Loucy (cell line): ENCODE measurements at regions not wholly inside any gene's neighbourhood (a gene's known extent, or its start where the extent isn't known, plus 50 kb on each side); places are given as distances from the start of the nearest gene placed in this dataset.

Experiments
- H2AFZ ChIP-seq: fragments of 200-600 bp; sonication (generic); 2 replicates; pipeline ENCODE4 v1.6.0; 2016; ENCODE audit warnings: antibody characterized with exemption, mild to moderate bottlenecking, low read length, moderate library complexity
- H3F3A ChIP-seq: fragments of 200-600 bp; 2 replicates; pipeline ENCODE4 v1.6.0; 2016; ENCODE audit warnings: antibody characterized with exemption, low read depth, mild to moderate bottlenecking
- H3K27me3 ChIP-seq: fragments of 200-600 bp; sonication (generic); 2 replicates; pipeline ENCODE4 v1.6.1; 2014; ENCODE audit warnings: low read length, mild to moderate bottlenecking; ENCODE audit not compliant: insufficient read depth, poor library complexity, severe bottlenecking
- H3K36me3 ChIP-seq: fragments of 200-600 bp; sonication (generic); 2 replicates; pipeline ENCODE4 v1.6.1; 2016; ENCODE audit warnings: low read length; ENCODE audit not compliant: insufficient read depth
- H3K4me1 ChIP-seq: fragments of 200-600 bp; sonication (generic); 2 replicates; pipeline ENCODE4 v1.5.1; 2014; ENCODE audit warnings: low read length, mild to moderate bottlenecking; ENCODE audit not compliant: insufficient read depth, poor library complexity, severe bottlenecking
- H3K4me2 ChIP-seq: fragments of 200-600 bp; sonication (generic); 2 replicates; pipeline ENCODE4 v1.6.0; 2014; ENCODE audit warnings: antibody characterized with exemption, low read length, low read depth, mild to moderate bottlenecking; ENCODE audit not compliant: poor library complexity, severe bottlenecking
- H3K4me3 ChIP-seq: fragments of 200-600 bp; sonication (generic); 2 replicates; pipeline ENCODE4 v1.5.1; 2014; ENCODE audit warnings: low read length, mild to moderate bottlenecking, mixed read lengths; ENCODE audit not compliant: poor library complexity, severe bottlenecking
- H3K79me2 ChIP-seq: fragments of 200-600 bp; sonication (generic); 2 replicates; pipeline ENCODE4 v1.6.1; 2014; ENCODE audit warnings: low read length; ENCODE audit not compliant: insufficient read depth
- H3K9ac ChIP-seq: fragments of 200-600 bp; sonication (generic); 2 replicates; pipeline ENCODE4 v1.6.0; 2014; ENCODE audit warnings: mild to moderate bottlenecking, low read depth, low read length, moderate library complexity; ENCODE audit not compliant: poor library complexity, severe bottlenecking
- H3K9me2 ChIP-seq: fragments of 200-600 bp; sonication (generic); replicated peaks from 2 replicates; pipeline ENCODE4 v1.6.1; 2016; ENCODE audit warnings: low read depth, low read length, mixed read lengths
- H3K9me3 ChIP-seq: fragments of 200-600 bp; sonication (generic); 2 replicates; pipeline ENCODE4 v1.6.1; 2014; ENCODE audit warnings: mild to moderate bottlenecking, antibody characterized with exemption, low read length, low read depth; ENCODE audit not compliant: insufficient read depth
- H4K20me1 ChIP-seq: fragments of 200-600 bp; sonication (generic); 2 replicates; pipeline ENCODE4 v1.6.0; 2014; ENCODE audit warnings: antibody characterized with exemption, low read length, mild to moderate bottlenecking; ENCODE audit not compliant: insufficient read depth, poor library complexity, severe bottlenecking
- CTCF ChIP-seq: fragments of 200-600 bp; sonication (generic); conservative IDR thresholded peaks from 2 replicates; pipeline ENCODE4 v1.5.1; 2014; ENCODE audit warnings: mild to moderate bottlenecking, antibody characterized with exemption, low read length
- EZH2phosphoT487 ChIP-seq: fragments of 200-600 bp; IDR thresholded peaks from 2 replicates; pipeline ENCODE4 v1.6.1; 2018; ENCODE audit warnings: antibody characterized with exemption, mild to moderate bottlenecking, moderate library complexity, borderline replicate concordance

GRCh38 chr7:25854608-25855497 lies 297.1 kb upstream of the NFE2L3 start:
- Histone ChIP-seq H3K79me2 (peaks cover 10% of the 10 kb centered on the region), H3K27me3 (no peaks in the 10 kb centered on the region), H3K9me3 (no peaks in the 10 kb centered on the region), H4K20me1 (peaks cover 6% of the 10 kb centered on the region), H3K4me3 (peak overlapping the region; percentile 73), H3K9me2 (no peaks in the 10 kb centered on the region), H3K4me2 (peak overlapping the region; percentile 87), H3F3A (peaks cover 9% of the 10 kb centered on the region; the same call in 1 of the 2 replicates), H3K4me1 (peaks cover 13% of the 10 kb centered on the region), H3K36me3 (no peaks in the 10 kb centered on the region), H2AFZ (peak overlapping the region; percentile 19; the same call in 1 of the 2 replicates), H3K9ac (peak overlapping the region; percentile 81)
- peak; percentile 81 for TF ChIP-seq CTCF
- TF ChIP-seq EZH2phosphoT487, result no peak

DNA sequence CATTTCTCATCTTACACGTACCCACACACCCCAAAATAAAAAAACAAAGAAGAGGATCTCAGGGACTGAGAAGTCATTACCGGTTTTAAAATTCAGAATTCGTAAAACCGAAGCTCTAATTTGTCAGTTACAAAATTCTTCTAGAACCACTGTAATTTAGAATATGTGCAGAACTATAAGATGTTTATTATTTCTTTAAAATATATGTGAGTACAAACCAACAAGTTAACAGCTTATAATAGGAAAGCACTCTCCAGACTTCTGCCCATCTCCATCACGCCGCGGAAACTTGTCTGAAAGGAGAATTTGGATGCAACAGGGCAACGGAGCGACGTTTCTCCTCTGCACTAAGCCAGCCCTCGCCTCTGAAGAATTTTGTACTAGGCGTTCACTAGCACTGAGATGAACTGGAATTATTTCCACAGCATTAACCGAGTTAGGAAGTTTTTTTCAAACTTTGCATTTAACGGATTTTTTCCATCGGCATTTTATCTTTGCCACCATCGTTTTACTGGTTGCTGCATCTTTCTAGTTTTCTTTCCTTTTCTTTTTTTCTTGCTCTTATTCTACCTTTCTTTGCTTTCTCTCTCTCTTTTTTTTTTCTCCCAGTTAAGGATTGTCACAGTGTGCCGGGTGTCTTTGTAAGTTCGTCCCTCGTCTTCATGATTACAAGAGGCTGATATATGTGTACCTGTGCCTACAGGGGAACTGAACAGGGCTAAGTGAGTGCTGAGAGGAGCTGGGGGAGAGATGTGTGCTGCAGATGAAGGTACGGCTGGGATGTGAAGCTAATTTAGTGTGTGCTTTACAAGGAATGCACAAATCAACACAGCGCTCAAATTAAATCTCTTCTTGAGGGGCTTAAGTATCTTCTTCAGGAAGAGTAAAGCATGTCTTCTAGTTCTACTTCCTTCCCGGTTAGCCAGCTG lies 295.9 kb upstream of the NFE2L3 start:
- Histone ChIP-seq H3K4me1 (peaks cover 13% of the 10 kb centered on the region), H3F3A (peaks cover 9% of the 10 kb centered on the region; the same call in 1 of the 2 replicates), H3K27me3 (no peaks in the 10 kb centered on the region), H3K4me2 (peak overlapping the region; percentile 87), H3K4me3 (peak overlapping the region; percentile 73), H3K9ac (peak overlapping the region; percentile 81), H3K9me2 (no peaks in the 10 kb centered on the region), H3K9me3 (no peaks in the 10 kb centered on the region), H3K36me3 (no peaks in the 10 kb centered on the region), H3K79me2 (peaks cover 10% of the 10 kb centered on the region), H2AFZ (peak overlapping the region; percentile 1; the same call in 1 of the 2 replicates), H4K20me1 (peaks cover 6% of the 10 kb centered on the region)
- TF ChIP-seq CTCF, result no peak
- TF ChIP-seq EZH2phosphoT487, result no peak

- Histone ChIP-seq H3K9me2 (no peaks in the 10 kb centered on the region), H3F3A (peaks cover 9% of the 10 kb centered on the region; the same call in 1 of the 2 replicates), H3K9ac (peak overlapping the region; percentile 75), H2AFZ (peak overlapping the region; percentile 87), H3K36me3 (no peaks in the 10 kb centered on the region), H3K4me2 (peak overlapping the region; percentile 71), H3K4me1 (peaks cover 21% of the 10 kb centered on the region), H4K20me1 (peaks cover 6% of the 10 kb centered on the region), H3K27me3 (no peaks in the 10 kb centered on the region), H3K4me3 (peak overlapping the region; percentile 73), H3K9me3 (no peaks in the 10 kb centered on the region), H3K79me2 (peaks cover 10% of the 10 kb centered on the region)
- TF ChIP-seq EZH2phosphoT487 (no peak), CTCF (no peak)
These were observed 294.5 kb upstream of the NFE2L3 start for GRCh38 chr7:25857376-25858067.
